Limb (tissue), 2 donors: ENCODE measurements at regions not wholly inside any gene's neighbourhood (a gene's known extent, or its start where the extent isn't known, plus 50 kb on each side); places are given as distances from the start of the nearest gene placed in this dataset.
A peak's percentile ranks its signal among the peaks of the same experiment; 100 is the strongest.
"Not testable (repeated sequence)": the region's sequence is repeated elsewhere in the genome, so short reads cannot be mapped to it uniquely, and the experiment has no call there.

Source experiments
- DNase-seq, 2 donors: peaks; one replicate each; pipeline ENCODE4 v3.0.0-alpha.2; 2016; ENCODE audit errors: extremely low spot score in 2 of 2

DNA sequence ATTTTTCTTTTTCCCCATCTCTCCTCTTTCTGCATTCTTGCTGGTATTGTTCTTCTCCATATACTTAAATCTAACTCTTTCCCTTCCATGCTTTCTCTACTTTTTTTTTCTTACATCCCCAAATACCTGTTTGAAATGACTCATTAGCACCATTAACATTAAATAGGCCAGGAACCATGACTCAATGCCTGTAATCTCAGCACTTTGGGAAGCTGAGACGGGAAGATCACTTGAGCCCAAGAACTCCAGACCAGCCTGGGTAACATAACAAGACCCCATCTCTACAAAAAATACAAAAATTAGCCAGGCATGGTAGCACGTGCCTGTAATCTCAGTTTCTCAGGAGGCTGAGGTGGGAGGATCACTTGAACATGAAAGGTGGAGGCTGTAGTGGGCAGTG is 1026.8 kb downstream of the GATA3 start:
- DNase-seq = no peak

GRCh38 chr10:9081961-9082360 is 1027.5 kb downstream of the GATA3 start:
- no peak for DNase-seq

DNA sequence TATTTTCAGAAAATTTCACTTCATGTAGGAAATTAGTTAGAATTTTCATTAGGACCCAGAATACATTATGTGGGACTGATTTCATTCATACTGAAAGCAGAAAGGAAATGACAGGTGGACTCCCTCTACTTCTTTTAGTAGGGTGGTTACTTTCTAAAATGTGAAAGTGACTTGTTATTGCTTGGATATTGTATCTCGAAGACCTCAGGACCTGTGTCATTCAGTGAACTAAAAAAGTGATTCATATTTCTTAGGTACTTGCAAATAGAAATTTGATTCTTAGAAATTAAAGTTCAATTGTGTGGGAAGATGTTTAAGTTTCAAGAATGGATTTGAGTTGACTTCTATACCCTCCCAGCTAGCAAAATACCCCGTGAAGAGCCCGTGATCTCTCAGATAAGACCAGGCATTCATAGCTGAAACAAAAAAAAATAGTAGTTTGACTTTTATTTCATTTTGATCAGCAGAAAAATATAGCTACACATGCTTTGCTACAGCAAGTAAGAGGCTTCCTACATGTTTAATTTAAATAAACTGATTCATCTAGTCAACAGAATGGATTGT is 1037.1 kb downstream of the GATA3 start:
- DNase-seq = no peak

DNA sequence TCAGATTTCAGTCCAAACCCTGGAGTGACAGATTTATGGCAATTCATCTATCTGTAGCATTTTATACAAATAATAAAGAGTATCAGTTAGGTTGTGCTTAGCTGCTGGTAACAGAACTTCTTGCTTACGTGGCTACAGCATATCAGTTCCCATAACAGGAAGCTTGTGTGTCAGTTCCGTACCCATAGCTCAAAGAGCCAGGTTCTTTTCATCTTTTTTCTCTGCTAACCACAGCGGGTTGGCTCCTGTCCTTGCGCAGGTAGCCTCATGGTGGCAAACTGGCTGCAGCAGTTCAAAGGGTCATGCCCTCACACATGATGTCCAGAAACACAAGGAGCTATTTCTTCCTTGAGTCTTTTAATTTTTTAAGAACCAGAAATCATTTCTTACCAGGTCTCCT is 1041.8 kb downstream of the GATA3 start:
- no peak for DNase-seq

GRCh38 chr10:9097206-9097990 is 1042.9 kb downstream of the GATA3 start:
- DNase-seq = no peak

DNA sequence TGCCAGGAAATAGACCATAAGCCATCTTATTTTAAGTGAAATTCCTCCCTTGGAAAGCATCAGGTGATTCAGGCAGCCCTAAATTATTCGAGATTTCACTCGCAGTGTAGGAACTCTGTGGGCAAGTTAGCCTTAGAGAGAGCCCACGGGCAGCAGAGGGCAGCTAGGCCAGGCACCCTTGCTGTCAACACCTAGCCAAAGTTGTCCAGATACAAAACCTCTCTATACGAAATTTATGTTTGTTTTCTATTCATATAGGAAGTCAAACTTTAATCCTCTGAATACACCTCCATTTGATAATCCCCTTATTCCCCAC is 1043.5 kb downstream of the GATA3 start:
- no peak for DNase-seq

DNA sequence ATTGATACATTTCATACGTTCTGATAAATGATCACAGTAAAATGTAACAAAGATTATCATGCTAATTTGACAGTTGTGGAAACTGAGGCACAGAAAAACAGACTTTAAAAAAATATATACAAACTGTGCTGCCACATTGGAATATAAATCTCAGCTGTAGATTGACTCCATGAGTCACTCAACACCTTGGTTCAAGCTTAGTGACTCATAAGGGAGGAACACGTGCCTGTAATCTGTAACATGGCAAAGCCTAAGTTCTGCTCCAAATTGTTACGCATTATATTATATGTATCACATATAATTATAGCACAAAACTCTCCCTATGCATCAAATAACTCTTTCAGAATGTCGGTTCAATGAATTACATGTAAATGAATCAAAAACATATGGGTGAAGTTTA is 1047.5 kb downstream of the GATA3 start:
- DNase-seq = no peak

GRCh38 chr10:9103301-9103700 is 1048.8 kb downstream of the GATA3 start:
- DNase-seq = no peak

DNA sequence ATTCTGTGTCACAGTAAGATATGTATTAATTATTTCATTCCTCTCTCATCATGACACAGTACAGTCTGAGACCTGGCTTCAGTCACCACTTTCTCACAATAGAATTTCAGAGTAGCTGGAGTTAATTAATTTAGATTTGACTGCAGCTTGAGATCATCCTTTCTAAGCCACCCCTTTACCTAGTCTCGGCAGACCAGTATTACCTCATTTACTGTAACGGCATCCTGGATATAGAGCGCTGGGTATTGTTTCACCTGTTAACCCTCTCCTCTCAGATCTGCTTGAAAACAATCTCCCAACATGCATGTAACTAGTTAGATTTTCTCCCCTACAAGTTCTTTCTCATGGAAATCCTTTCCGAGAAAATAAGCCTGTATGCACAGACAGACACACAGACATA is 1057.5 kb downstream of the GATA3 start:
- no peak for DNase-seq

- no peak for DNase-seq
Measured at GRCh38 chr10:9126728-9127127, 1072.2 kb downstream of the GATA3 start.

DNA sequence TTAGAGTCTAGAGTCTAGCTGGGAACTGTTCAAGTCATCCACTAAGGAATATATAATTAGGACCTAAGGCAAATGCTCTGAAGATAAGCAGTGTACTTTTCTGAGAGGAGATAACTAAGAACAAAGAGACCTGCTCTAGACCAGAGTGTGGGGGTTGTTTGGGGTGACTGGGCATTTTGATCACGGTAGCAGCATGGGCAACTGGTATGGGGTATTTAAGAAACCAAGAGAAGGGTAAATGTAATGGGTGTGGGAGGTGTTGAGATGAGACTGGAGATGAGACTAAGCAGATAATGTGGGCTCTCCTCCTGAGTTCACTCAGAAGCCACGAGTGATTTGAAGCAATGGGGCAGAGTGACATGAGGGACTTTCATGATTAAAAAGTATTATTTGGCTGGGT is 1082.9 kb downstream of the GATA3 start:
- DNase-seq = no peak

- DNase-seq = not testable (repeated sequence)
Measured at GRCh38 chr10:9138829-9139228, 1084.3 kb downstream of the GATA3 start.

DNA sequence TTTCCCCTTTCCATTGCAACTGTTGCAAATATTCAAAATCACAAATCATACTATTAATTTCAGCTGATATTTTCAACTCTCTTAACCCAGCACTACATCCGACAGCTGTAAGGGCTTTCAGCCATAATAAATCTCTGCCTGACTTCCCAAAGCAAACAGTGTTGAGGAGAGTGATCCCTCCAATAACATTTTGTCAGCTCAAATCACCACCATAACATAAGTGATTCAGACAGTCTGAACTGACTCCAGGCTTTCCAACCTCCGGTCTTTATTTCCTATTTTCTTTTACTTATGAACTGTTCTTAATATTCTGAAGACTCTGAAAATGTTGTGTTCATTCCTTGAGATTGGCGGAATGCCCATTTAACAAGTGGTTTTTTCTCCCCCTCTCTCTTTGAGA is 1085.9 kb downstream of the GATA3 start:
- peak in 1 of 2 donors; percentile 25 for DNase-seq

DNA sequence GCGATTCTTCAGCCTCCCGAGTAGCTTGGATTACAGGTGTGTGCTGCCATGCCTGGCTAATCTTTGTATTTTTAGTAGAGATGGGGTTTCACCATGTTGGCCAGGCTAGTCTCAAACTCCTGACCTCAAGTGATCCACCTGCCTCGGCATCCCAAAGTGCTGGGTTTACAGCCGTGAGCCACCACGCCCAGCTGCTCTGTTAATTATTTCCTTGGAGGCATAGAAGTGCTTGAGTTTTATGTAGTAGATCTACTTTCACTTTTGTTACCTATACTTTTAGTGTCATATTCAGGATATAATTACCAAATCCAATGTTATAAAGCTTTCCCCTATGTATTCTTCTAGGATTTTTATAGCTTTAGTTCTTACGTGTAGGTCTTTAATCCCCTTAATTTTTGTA is 1093.0 kb downstream of the GATA3 start:
- no peak for DNase-seq

GRCh38 chr10:9149134-9149533 is 1094.6 kb downstream of the GATA3 start:
- no peak for DNase-seq

GRCh38 chr10:9153057-9153456 is 1098.6 kb downstream of the GATA3 start:
- not testable (repeated sequence) for DNase-seq

DNA sequence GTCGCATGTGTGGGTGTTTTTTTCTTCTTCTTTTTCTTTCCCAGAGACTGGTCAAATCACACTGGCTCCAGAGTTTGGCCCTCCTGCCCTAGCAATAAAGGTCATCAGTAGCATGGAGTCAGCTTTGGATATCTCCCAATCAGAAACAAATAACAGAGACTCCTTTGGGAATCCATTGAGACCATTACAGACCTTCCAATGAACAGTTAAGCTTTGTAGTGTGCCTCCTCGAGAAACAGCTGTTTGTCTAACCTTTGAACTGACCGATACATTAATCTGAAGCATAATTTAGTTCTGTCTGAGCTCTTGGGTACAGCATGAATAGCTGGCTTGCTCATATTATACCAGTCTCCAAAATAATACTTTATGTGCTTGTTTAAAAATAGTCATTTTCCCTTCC is 1103.2 kb downstream of the GATA3 start:
- DNase-seq = no peak

DNA sequence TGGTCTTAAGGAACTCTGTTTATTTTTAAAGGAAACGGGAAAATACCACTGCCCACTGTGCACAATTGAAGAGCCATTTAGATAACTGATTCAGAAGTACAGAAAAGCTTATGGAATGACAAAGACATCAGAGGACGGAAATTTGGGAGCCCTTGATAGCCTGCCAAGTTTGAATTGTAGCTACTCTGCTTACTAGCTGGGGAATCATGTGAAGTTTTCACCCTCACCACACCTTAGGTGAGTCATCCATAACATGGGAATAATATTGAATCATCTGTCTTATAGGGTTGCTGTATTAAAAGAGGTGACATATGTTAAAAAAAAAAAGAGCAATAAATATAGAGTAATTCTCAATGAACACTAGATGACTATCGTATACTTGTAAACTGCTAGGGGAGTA is 1104.2 kb downstream of the GATA3 start:
- no peak for DNase-seq

DNA sequence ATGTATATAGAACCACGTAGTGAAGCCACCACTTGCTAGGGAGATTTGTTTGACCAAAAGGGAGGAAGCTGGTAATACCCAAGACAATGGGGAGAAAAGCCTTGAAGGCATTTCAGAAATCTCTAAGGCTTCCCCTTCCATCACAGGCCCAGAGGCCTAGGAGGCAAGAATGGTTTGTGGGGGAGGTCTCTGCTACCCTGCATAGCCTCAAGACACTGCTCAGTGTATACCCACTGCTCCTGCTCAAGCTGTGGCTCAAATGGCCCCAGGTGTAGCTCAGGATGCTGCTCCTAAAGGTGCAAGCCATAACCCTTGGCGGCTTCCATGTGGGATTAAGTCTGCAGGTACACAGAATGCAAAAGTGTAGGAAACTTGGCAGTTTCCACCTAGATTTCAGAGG is 1105.8 kb downstream of the GATA3 start:
- DNase-seq = no peak

DNA sequence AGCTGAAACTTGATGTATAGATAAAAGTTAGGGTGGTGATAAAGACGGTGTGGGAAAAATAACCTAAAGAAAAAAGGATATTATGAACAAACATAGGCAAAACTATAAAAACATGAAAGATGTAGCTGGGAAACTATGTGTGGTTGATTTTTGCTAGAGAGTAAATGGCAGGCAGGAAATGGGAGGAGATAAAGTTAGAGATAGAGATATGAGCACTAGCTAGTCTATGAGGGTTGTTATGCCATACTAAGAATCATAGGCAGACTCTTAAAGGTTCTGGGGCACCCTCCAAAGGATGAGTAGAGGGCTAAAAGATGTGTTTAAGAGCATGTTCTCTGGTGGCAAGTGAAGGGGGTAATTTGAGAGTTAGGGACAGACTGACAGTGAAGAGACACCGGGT is 1109.2 kb downstream of the GATA3 start:
- no peak for DNase-seq

DNA sequence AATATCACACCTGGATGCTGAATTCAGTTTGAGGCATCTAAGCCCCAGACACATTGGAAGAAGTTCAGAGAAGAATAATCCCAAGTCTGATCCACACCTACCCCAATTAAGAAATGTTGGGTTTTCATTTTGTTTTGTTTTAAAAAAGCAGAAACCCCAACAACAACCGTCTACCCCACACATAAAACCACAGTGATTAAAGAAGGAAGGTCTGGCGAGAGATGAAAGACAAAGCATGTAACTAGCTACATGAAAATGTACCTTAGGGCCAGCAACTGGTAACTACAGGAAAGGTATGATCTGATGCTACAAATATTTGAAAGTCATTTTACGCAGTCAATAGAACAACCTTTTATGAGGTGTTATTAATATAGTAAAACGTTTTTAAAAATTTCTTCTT is 1112.3 kb downstream of the GATA3 start:
- no peak for DNase-seq

GRCh38 chr10:9172276-9172675 is 1117.8 kb downstream of the GATA3 start:
- DNase-seq = no peak

DNA sequence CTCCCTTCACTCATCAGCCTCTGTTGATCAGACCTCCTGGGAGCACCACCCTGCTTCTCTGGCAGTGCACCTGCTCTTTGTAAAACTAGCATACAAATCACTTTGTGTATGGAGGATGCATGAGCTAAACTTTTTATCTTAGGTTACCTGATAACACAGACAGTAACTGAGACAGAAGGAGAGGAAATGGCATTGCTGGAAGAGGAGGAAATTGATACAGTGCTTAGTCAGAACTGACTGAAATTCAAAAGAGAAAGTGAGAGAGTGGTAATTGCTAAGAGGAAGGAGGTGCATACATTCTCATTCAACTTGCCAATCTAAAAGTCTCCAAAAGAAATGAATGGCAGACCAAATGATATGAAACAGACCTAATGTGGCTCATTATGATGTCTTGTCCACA is 1120.7 kb downstream of the GATA3 start:
- no peak for DNase-seq
